ENCODE measurements at regions not wholly inside any gene's neighbourhood (a gene's known extent, or its start where the extent isn't known, plus 50 kb on each side); places are given as distances from the start of the nearest gene placed in this dataset.
A peak's percentile ranks its signal among the peaks of the same experiment; 100 is the strongest.

- Histone ChIP-seq H3K4me2 (ENCODE audit: control insufficient read depth, extremely low read depth, insufficient read depth, low read depth, low read length) (no peak overlapping the region), H3K4me1 (ENCODE audit: control insufficient read depth, extremely low read depth, insufficient read depth, low read length) (no peaks in the 10 kb centered on the region), H3K79me2 (ENCODE audit: control insufficient read depth, insufficient read depth, low read length) (no peaks in the 10 kb centered on the region), H2AFZ (ENCODE audit: control insufficient read depth, low read length) (peak overlapping the region; percentile 39), H4K20me1 (ENCODE audit: control insufficient read depth, extremely low read depth, insufficient read depth, low read length) (no peaks in the 10 kb centered on the region), H3K9me3 (ENCODE audit: control insufficient read depth, low read depth, low read length) (no peaks in the 10 kb centered on the region), H3K4me3 (ENCODE audit: control insufficient read depth in 2 of 3, extremely low read depth in 1 of 3, insufficient read depth in 2 of 3, low read depth in 1 of 3, low read length in 3 of 3) (no peak overlapping the region), H3K27me3 (ENCODE audit: control insufficient read depth, extremely low read depth, insufficient read depth, low read length) (no peaks in the 10 kb centered on the region), H3K9me1 (ENCODE audit: control insufficient read depth, extremely low read depth, insufficient read depth, low read length) (no peaks in the 10 kb centered on the region), H3K9ac (ENCODE audit: control insufficient read depth, extremely low read depth, insufficient read depth, low read length) (no peak overlapping the region), H3K36me3 (ENCODE audit: control insufficient read depth in 2 of 2, extremely low read depth in 1 of 2, insufficient read depth in 2 of 2, low read length in 2 of 2) (no peaks in the 10 kb centered on the region), H3K27ac (ENCODE audit: control insufficient read depth, insufficient read depth, low read length) (no peak overlapping the region)
- no peak for TF ChIP-seq CTCF (optimal IDR thresholded peaks at IDR 0.05 in 1 of 3, IDR thresholded peaks at IDR 0.05 in 1 of 3, conservative IDR thresholded peaks at IDR 0.05 in 1 of 3; ENCODE audit: extremely low read depth in 1 of 3, insufficient read depth in 2 of 3, low read length in 3 of 3)
- no peak for TF ChIP-seq EZH2 (IDR thresholded peaks at IDR 0.05; ENCODE audit: low read length)
- FAIRE-seq, result no peak
- DNase-seq (ENCODE audit: low read depth, low spot score), result no peak
- dilution Hi-C loops (cut with MboI; ENCODE audit: extremely low pct_ligation_motif_present, low sequenced_read_pairs), result no loop called here
These were observed 125.6 kb upstream of the PAPPA start for GRCh38 chr9:116027951-116028350.

- Histone ChIP-seq H3K27ac (ENCODE audit: control insufficient read depth, insufficient read depth, low read length) (no peak overlapping the region), H3K4me2 (ENCODE audit: control insufficient read depth, extremely low read depth, insufficient read depth, low read depth, low read length) (no peak overlapping the region), H3K4me1 (ENCODE audit: control insufficient read depth, extremely low read depth, insufficient read depth, low read length) (no peaks in the 10 kb centered on the region), H3K36me3 (ENCODE audit: control insufficient read depth in 2 of 2, extremely low read depth in 1 of 2, insufficient read depth in 2 of 2, low read length in 2 of 2) (no peaks in the 10 kb centered on the region), H3K27me3 (ENCODE audit: control insufficient read depth, extremely low read depth, insufficient read depth, low read length) (no peaks in the 10 kb centered on the region), H3K4me3 (ENCODE audit: control insufficient read depth in 2 of 3, extremely low read depth in 1 of 3, insufficient read depth in 2 of 3, low read depth in 1 of 3, low read length in 3 of 3) (no peak overlapping the region), H3K9me3 (ENCODE audit: control insufficient read depth, low read depth, low read length) (no peaks in the 10 kb centered on the region), H3K9ac (ENCODE audit: control insufficient read depth, extremely low read depth, insufficient read depth, low read length) (no peak overlapping the region), H4K20me1 (ENCODE audit: control insufficient read depth, extremely low read depth, insufficient read depth, low read length) (no peaks in the 10 kb centered on the region), H2AFZ (ENCODE audit: control insufficient read depth, low read length) (no peak overlapping the region), H3K79me2 (ENCODE audit: control insufficient read depth, insufficient read depth, low read length) (no peaks in the 10 kb centered on the region), H3K9me1 (ENCODE audit: control insufficient read depth, extremely low read depth, insufficient read depth, low read length) (no peaks in the 10 kb centered on the region)
- dilution Hi-C loops (cut with MboI; ENCODE audit: extremely low pct_ligation_motif_present, low sequenced_read_pairs), result no loop called here
- FAIRE-seq (no peak), DNase-seq (ENCODE audit: low read depth, low spot score) (no peak)
- TF ChIP-seq EZH2 (IDR thresholded peaks at IDR 0.05; ENCODE audit: low read length), result no peak
- TF ChIP-seq CTCF (optimal IDR thresholded peaks at IDR 0.05 in 1 of 3, IDR thresholded peaks at IDR 0.05 in 1 of 3, conservative IDR thresholded peaks at IDR 0.05 in 1 of 3; ENCODE audit: extremely low read depth in 1 of 3, insufficient read depth in 2 of 3, low read length in 3 of 3), result no peak
These were observed 123.1 kb upstream of the PAPPA start for GRCh38 chr9:116030517-116030916.
